ENCODE measurements at regions not wholly inside any gene's neighbourhood (a gene's known extent, or its start where the extent isn't known, plus 50 kb on each side); places are given as distances from the start of the nearest gene placed in this dataset.
"Not testable (repeated sequence)": the region's sequence is repeated elsewhere in the genome, so short reads cannot be mapped to it uniquely, and the experiment has no call there.

- DNase-seq = not testable (repeated sequence)
Observed at GRCh38 chr7:76924756-76925155, 107.4 kb downstream of the SPDYE17 start.

- DNase-seq = not testable (repeated sequence)
Observed at GRCh38 chr7:76918619-76919018, 113.5 kb downstream of the SPDYE17 start.

GRCh38 chr7:76914361-76914760 lies 117.8 kb downstream of the SPDYE17 start:
- DNase-seq = not testable (repeated sequence)

GRCh38 chr7:76912011-76912814 lies 119.9 kb downstream of the SPDYE17 start:
- not testable (repeated sequence) for DNase-seq

GRCh38 chr7:76904688-76905087 lies 127.5 kb downstream of the SPDYE17 start:
- DNase-seq = not testable (repeated sequence)

GRCh38 chr7:76901944-76902710 lies 130.0 kb downstream of the SPDYE17 start:
- DNase-seq = not testable (repeated sequence)

- DNase-seq = not testable (repeated sequence)
Observed at GRCh38 chr7:76898807-76899206, 133.4 kb downstream of the SPDYE17 start.

- not testable (repeated sequence) for DNase-seq
Observed at GRCh38 chr7:76897007-76897406, 135.2 kb downstream of the SPDYE17 start.

- DNase-seq = not testable (repeated sequence)
Observed at GRCh38 chr7:76895696-76896095, 136.5 kb downstream of the SPDYE17 start.

- DNase-seq = not testable (repeated sequence)
Observed at GRCh38 chr7:76891771-76892170, 140.4 kb downstream of the SPDYE17 start.

- DNase-seq = not testable (repeated sequence)
Observed at GRCh38 chr7:76879733-76880288, 152.3 kb downstream of the SPDYE17 start.

- DNase-seq = not testable (repeated sequence)
Observed at GRCh38 chr7:76875760-76876159, 156.4 kb downstream of the SPDYE17 start.

GRCh38 chr7:76870504-76870808 lies 161.7 kb downstream of the SPDYE17 start:
- DNase-seq = not testable (repeated sequence)

GRCh38 chr7:76867364-76867889 lies 164.7 kb downstream of the SPDYE17 start:
- DNase-seq = not testable (repeated sequence)

- DNase-seq = not testable (repeated sequence)
Observed at GRCh38 chr7:76863150-76863773, 168.9 kb downstream of the SPDYE17 start.

GRCh38 chr7:76862241-76862640 lies 169.9 kb downstream of the SPDYE17 start:
- DNase-seq = not testable (repeated sequence)

- not testable (repeated sequence) for DNase-seq
Observed at GRCh38 chr7:76859933-76860332, 172.2 kb downstream of the SPDYE17 start.

GRCh38 chr7:76854631-76855030 lies 177.5 kb downstream of the SPDYE17 start:
- not testable (repeated sequence) for DNase-seq

- not testable (repeated sequence) for DNase-seq
Observed at GRCh38 chr7:76852787-76853584, 179.2 kb downstream of the SPDYE17 start.

GRCh38 chr7:76852362-76852761 lies 179.8 kb downstream of the SPDYE17 start:
- DNase-seq = not testable (repeated sequence)

- not testable (repeated sequence) for DNase-seq
Observed at GRCh38 chr7:76851617-76852016, 180.5 kb downstream of the SPDYE17 start.

Measured in hindlimb muscle (tissue), 1 donor.